Stomach (tissue), 8 donors: ENCODE measurements at regions not wholly inside any gene's neighbourhood (a gene's known extent, or its start where the extent isn't known, plus 50 kb on each side); places are given as distances from the start of the nearest gene placed in this dataset.
A peak's percentile ranks its signal among the peaks of the same experiment; 100 is the strongest.
"Not testable (repeated sequence)": the region's sequence is repeated elsewhere in the genome, so short reads cannot be mapped to it uniquely, and the experiment has no call there.

Experiments used
- DNase-seq, 2 donors: peaks; one replicate each; pipeline versions ENCODE4 v3.0.0 to v3.0.0-alpha.2; 2013 to 2019
- H3K27ac ChIP-seq, 5 donors: fragments of 200-600 bp in 4 of 5; sonication (generic) in 4 of 5; one replicate each; pipeline ENCODE4 v1.5.1; 2013 to 2019; ENCODE audit warnings: mild to moderate bottlenecking in 1 of 5, moderate library complexity in 1 of 5
- H3K27me3 ChIP-seq, 3 donors: fragments of 200-600 bp; sonication (generic); one replicate each; pipeline ENCODE4 v1.5.1; 2017 to 2019; ENCODE audit warnings: mixed run types in 1 of 3
- H3K36me3 ChIP-seq, 4 donors: fragments of 200-600 bp; sonication (generic); 1 replicate in 3 of 4; 2 replicates in 1 of 4; pipeline ENCODE4 v1.5.1; 2016 to 2019
- H3K4me1 ChIP-seq, 4 donors: fragments of 200-600 bp; sonication (generic); one replicate each; pipeline ENCODE4 v1.5.1; 2016 to 2019
- H3K4me3 ChIP-seq, 4 donors: fragments of 200-600 bp; sonication (generic) in 3 of 4; one replicate each; pipeline ENCODE4 v1.5.1; 2016 to 2019; ENCODE audit warnings: mild to moderate bottlenecking in 1 of 4
- H3K9me3 ChIP-seq, 4 donors: fragments of 200-600 bp; sonication (generic); one replicate each; pipeline ENCODE4 v1.5.1; 2016 to 2019
- CTCF ChIP-seq, 7 experiments: fragments of 450-650 bp in 4 of 7; fragments of 200-600 bp in 3 of 7; sonication (generic) in 3 of 7; IDR thresholded peaks; one replicate each; pipeline ENCODE4 v1.5.1; 2016 to 2019; ENCODE audit warnings: antibody characterized with exemption in 7 of 7, control low read depth in 2 of 7, mild to moderate bottlenecking in 1 of 7
- EP300 ChIP-seq: sonication (generic); formaldehyde crosslinking; IDR thresholded peaks from one replicate; pipeline ENCODE4 v1.6.1; 2017; ENCODE audit warnings: antibody characterized with exemption
- POLR2A ChIP-seq, 4 donors: fragments of 450-650 bp; IDR thresholded peaks; one replicate each; pipeline ENCODE4 v1.6.1; 2016; ENCODE audit warnings: antibody characterized with exemption in 4 of 4, control low read depth in 2 of 4, mild to moderate bottlenecking in 1 of 4, moderate library complexity in 1 of 4
- POLR2AphosphoS5 ChIP-seq, 3 donors: sonication (generic); formaldehyde crosslinking; IDR thresholded peaks; one replicate each; pipeline ENCODE4 v1.6.1; 2016; ENCODE audit warnings: antibody characterized with exemption in 3 of 3
- WGBS, 5 donors: extraction: QIAGEN DNeasy Blood & Tissue Kit in 3 of 5; methylation state at CpG; one replicate each; pipeline versions ENCODE4 v1.1.5 to v1.1.7; 2013 to 2018; 5-methylcytosine and 5-hydroxymethylcytosine counted together
- intact Hi-C: fragments of 100-400 bp; cut with DNase I; formaldehyde crosslinking; loops from one replicate; pipeline ENCODE4 v1.15.1; 2023; ENCODE audit warnings: low total_unique reads
- donor health status: healthy with polysubstance abuse.
- donor health status: Bipolar disorder and iron deficiency.
- donor health status: healthy.

- TF ChIP-seq EP300 (no peak), POLR2AphosphoS5 (IDR thresholded peaks at IDR 0.05) (no peak), POLR2A (IDR thresholded peaks at IDR 0.05) (no peak), CTCF (IDR thresholded peaks at IDR 0.05) (no peak)
- peak overlapping the region in 1 of 5 donors; percentile 10 for H3K27ac ChIP-seq
- intact Hi-C loops = no loop called here
- DNase-seq = no peak
- 43 to 49% (median 47%) methylated on average over 2 of the region's 2 CpGs for whole genome bisulfite sequencing, 5 donors
- H3K9me3 ChIP-seq = no peaks in the 10 kb centered on the region
- H3K4me3 ChIP-seq = no peak overlapping the region
- H3K4me1 ChIP-seq = peaks cover 0 to 5% (median 0%) of the 10 kb centered on the region in 4 donors
- H3K27me3 ChIP-seq = no peaks in the 10 kb centered on the region
- H3K36me3 ChIP-seq = no peaks in the 10 kb centered on the region
Measured at GRCh38 chr3:105140899-105141367, 225.8 kb upstream of the ALCAM start.

- intact Hi-C loops = no loop called here
- peaks cover 0 to 5% (median 0%) of the 10 kb centered on the region in 4 donors for H3K4me1 ChIP-seq
- TF ChIP-seq POLR2A (IDR thresholded peaks at IDR 0.05) = no peak
- no peak for TF ChIP-seq CTCF (IDR thresholded peaks at IDR 0.05)
- TF ChIP-seq EP300 = no peak
- no peak for TF ChIP-seq POLR2AphosphoS5 (IDR thresholded peaks at IDR 0.05)
- 69 to 80% (median 77%) methylated on average over 1 of the region's 1 CpG for WGBS, 5 donors
- DNase-seq = no peak
- no peak overlapping the region for H3K4me3 ChIP-seq
- no peaks in the 10 kb centered on the region for H3K36me3 ChIP-seq
- H3K27me3 ChIP-seq = no peaks in the 10 kb centered on the region
- no peak overlapping the region for H3K27ac ChIP-seq
- no peaks in the 10 kb centered on the region for H3K9me3 ChIP-seq
Measured at GRCh38 chr3:105144837-105145236, 221.9 kb upstream of the ALCAM start.

- DNase-seq = no peak
- peaks cover 0 to 5% (median 0%) of the 10 kb centered on the region in 4 donors for H3K4me1 ChIP-seq
- no peaks in the 10 kb centered on the region for H3K36me3 ChIP-seq
- H3K27ac ChIP-seq = no peak overlapping the region
- H3K4me3 ChIP-seq = no peak overlapping the region
- no peaks in the 10 kb centered on the region for H3K27me3 ChIP-seq
- TF ChIP-seq POLR2A (IDR thresholded peaks at IDR 0.05) = no peak
- no peak for TF ChIP-seq CTCF (IDR thresholded peaks at IDR 0.05)
- no peak for TF ChIP-seq POLR2AphosphoS5 (IDR thresholded peaks at IDR 0.05)
- TF ChIP-seq EP300 = no peak
- H3K9me3 ChIP-seq = no peaks in the 10 kb centered on the region
- 64 to 96% (median 79%) methylated on average over 1 of the region's 1 CpG for WGBS, 5 donors
- intact Hi-C loops = no loop called here
Measured at GRCh38 chr3:105145511-105145910, 221.2 kb upstream of the ALCAM start.

- WGBS, 5 donors = 83 to 94% (median 89%) methylated on average over 3 of the region's 3 CpGs
- H3K4me1 ChIP-seq, H3K4me3 ChIP-seq, H3K9me3 ChIP-seq, H3K36me3 ChIP-seq, H3K27ac ChIP-seq, intact Hi-C loops, DNase-seq, H3K27me3 ChIP-seq: not testable (repeated sequence)
Measured at GRCh38 chr3:105149197-105149596, 217.5 kb upstream of the ALCAM start.

GRCh38 chr3:105152987-105153386, 213.7 kb upstream of the ALCAM start:
- Histone ChIP-seq H3K27me3 (no peaks in the 10 kb centered on the region), H3K27ac (no peak overlapping the region), H3K36me3 (no peaks in the 10 kb centered on the region), H3K4me1 (no peaks in the 10 kb centered on the region), H3K9me3 (no peaks in the 10 kb centered on the region), H3K4me3 (no peak overlapping the region)
- intact Hi-C loops = no loop called here
- TF ChIP-seq POLR2AphosphoS5 (IDR thresholded peaks at IDR 0.05) = no peak
- 24 to 75% (median 57%) methylated on average over 1 of the region's 1 CpG for WGBS, 5 donors
- no peak for DNase-seq
